ENCODE measurements at regions not wholly inside any gene's neighbourhood (a gene's known extent, or its start where the extent isn't known, plus 50 kb on each side); places are given as distances from the start of the nearest gene placed in this dataset.

DNA sequence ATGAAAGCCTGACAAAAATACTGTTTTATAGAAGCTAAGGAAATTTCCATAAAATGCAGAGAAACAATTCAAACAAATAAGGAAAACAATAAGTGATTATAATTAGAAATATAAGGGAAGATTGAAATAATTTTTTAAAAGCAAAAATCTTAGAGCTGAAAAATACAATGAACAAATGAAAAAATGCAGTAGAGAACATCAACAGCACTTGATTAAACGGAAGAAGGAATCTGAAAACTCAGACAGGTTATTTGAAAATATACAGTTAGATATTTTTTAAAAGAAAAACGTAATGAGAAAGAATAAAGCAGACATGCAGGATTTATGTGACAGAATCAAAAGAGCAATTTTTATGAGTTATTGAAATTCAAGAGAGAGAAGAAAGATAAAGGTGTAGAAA is 279.1 kb upstream of the MAGI2 start:
- ChIA-PET POLR2A (no interaction called here), CTCF (no interaction called here)
- no peak overlapping the region for H3K27ac Mint-ChIP-seq (ENCODE audit: unreplicated experiment)
- no peaks in the 10 kb centered on the region for H3K36me3 Mint-ChIP-seq (ENCODE audit: insufficient read depth, unreplicated experiment)
- H3K4me3 ChIP-seq (ENCODE audit: low read depth, low read length): no peak overlapping the region
- H3K4me3 Mint-ChIP-seq (ENCODE audit: unreplicated experiment): no peak overlapping the region
- no peaks in the 10 kb centered on the region for H3K27me3 Mint-ChIP-seq (ENCODE audit: insufficient read depth, unreplicated experiment)
- no peaks in the 10 kb centered on the region for H3K36me3 ChIP-seq (ENCODE audit: control insufficient read depth, insufficient read depth, low read length)
- intact Hi-C loops (cut with micrococcal nuclease; ENCODE audit: unreplicated experiment): no loop called here
- TF ChIP-seq, protein P1, sequence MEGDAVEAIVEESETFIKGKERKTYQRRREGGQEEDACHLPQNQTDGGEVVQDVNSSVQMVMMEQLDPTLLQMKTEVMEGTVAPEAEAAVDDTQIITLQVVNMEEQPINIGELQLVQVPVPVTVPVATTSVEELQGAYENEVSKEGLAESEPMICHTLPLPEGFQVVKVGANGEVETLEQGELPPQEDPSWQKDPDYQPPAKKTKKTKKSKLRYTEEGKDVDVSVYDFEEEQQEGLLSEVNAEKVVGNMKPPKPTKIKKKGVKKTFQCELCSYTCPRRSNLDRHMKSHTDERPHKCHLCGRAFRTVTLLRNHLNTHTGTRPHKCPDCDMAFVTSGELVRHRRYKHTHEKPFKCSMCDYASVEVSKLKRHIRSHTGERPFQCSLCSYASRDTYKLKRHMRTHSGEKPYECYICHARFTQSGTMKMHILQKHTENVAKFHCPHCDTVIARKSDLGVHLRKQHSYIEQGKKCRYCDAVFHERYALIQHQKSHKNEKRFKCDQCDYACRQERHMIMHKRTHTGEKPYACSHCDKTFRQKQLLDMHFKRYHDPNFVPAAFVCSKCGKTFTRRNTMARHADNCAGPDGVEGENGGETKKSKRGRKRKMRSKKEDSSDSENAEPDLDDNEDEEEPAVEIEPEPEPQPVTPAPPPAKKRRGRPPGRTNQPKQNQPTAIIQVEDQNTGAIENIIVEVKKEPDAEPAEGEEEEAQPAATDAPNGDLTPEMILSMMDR (IDR thresholded peaks at IDR 0.05; ENCODE audit: insufficient read depth in 1 of 2, low read depth in 1 of 2, low read length in 1 of 2, severe bottlenecking in 1 of 2, unreplicated experiment in 1 of 2): no peak
- H3K4me1 Mint-ChIP-seq (ENCODE audit: low read depth, unreplicated experiment): no peaks in the 10 kb centered on the region
- no peaks in the 10 kb centered on the region for H3K27me3 ChIP-seq (replicated peaks; ENCODE audit: control insufficient read depth, insufficient read depth, low read length)
- DNase-seq: no peak
- H3K9me3 Mint-ChIP-seq (ENCODE audit: unreplicated experiment): peaks cover 29% of the 10 kb centered on the region
- no peaks in the 10 kb centered on the region for H3K4me1 ChIP-seq
- H3K9me3 ChIP-seq: peaks cover 25% of the 10 kb centered on the region; the same call in 1 of the 2 replicates
- no TSS peak for BruUV-seq (replicated peaks)

DNA sequence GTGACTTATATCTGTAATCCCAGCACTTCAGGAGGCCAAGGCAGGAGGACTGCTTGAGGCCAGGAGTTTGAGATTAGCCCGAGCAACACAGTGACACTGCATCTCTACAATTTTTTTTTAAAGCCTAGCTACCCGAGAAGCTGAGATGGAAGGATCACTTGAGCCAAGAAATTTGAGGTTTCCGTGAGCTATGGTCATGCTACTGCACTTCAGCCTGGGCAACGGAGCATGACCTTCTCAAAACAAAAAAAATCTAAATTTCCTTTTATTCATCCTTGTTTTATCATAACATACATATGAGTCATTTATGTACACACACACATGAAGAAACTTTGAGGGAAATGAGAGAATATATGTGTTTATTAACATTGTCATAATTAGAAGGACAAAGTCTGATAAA is 277.5 kb upstream of the MAGI2 start:
- Mint-ChIP-seq H3K27ac (ENCODE audit: unreplicated experiment) (no peak overlapping the region), H3K36me3 (ENCODE audit: insufficient read depth, unreplicated experiment) (no peaks in the 10 kb centered on the region), H3K27me3 (ENCODE audit: insufficient read depth, unreplicated experiment) (no peaks in the 10 kb centered on the region), H3K9me3 (ENCODE audit: unreplicated experiment) (peaks cover 29% of the 10 kb centered on the region), H3K4me1 (ENCODE audit: low read depth, unreplicated experiment) (no peaks in the 10 kb centered on the region), H3K4me3 (ENCODE audit: unreplicated experiment) (no peak overlapping the region)
- Histone ChIP-seq H3K4me1 (no peaks in the 10 kb centered on the region), H3K4me3 (ENCODE audit: low read depth, low read length) (no peak overlapping the region), H3K27me3 (replicated peaks; ENCODE audit: control insufficient read depth, insufficient read depth, low read length) (no peaks in the 10 kb centered on the region), H3K36me3 (ENCODE audit: control insufficient read depth, insufficient read depth, low read length) (no peaks in the 10 kb centered on the region), H3K9me3 (peaks cover 25% of the 10 kb centered on the region; the same call in 1 of the 2 replicates)
- ChIA-PET CTCF (no interaction called here), POLR2A (no interaction called here)
- no TSS peak for BruUV-seq (replicated peaks)
- no peak for DNase-seq
- intact Hi-C loops (cut with micrococcal nuclease; ENCODE audit: unreplicated experiment): no loop called here
- TF ChIP-seq, protein P1 (IDR thresholded peaks at IDR 0.05; ENCODE audit: insufficient read depth in 1 of 2, low read depth in 1 of 2, low read length in 1 of 2, severe bottlenecking in 1 of 2, unreplicated experiment in 1 of 2): no peak

DNA sequence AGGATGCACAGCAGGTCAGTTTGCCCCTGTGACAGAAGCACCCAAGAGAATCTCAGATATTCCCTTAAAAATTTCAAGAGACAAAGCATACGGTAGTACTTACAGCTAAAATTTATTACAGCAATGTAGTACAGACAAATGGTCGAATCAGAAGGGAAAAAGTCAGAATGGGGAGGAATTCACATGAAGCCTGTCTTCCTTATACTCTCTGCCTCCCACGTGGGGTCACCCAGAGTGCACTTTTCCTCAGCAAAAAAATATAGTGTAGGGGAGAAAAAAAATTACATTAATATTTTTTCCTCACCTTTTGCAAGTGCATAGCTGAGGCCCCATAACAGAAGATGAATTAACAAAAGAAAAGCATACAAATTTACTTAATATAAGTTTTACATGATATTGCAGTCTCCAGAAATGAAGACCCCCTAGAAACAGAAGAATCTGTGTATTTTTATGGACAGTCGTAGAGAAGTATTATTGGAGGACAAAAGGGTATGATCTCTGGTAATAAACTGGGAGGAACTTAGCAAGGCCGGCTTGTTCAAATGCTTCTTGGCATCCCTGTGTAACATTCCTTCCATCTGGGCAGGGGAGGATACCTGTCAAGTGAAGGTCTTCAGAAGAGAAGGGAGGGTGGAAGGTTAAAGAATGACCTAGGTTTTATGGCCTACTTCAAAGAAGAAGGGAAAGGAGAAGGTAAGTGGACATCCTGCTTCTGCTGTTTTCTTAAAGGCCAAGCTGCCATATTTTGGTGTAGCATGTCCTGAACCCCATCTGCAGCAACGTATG is 270.6 kb upstream of the MAGI2 start:
- no peak overlapping the region for H3K4me3 Mint-ChIP-seq (ENCODE audit: unreplicated experiment)
- intact Hi-C loops (cut with micrococcal nuclease; ENCODE audit: unreplicated experiment): no loop called here
- no peaks in the 10 kb centered on the region for H3K27me3 ChIP-seq (replicated peaks; ENCODE audit: control insufficient read depth, insufficient read depth, low read length)
- peak; percentile 46 to 60 for DNase-seq
- no peak overlapping the region for H3K27ac Mint-ChIP-seq (ENCODE audit: unreplicated experiment)
- H3K36me3 Mint-ChIP-seq (ENCODE audit: insufficient read depth, unreplicated experiment): no peaks in the 10 kb centered on the region
- H3K4me3 ChIP-seq (ENCODE audit: low read depth, low read length): no peak overlapping the region
- H3K9me3 ChIP-seq: no peaks in the 10 kb centered on the region
- H3K27me3 Mint-ChIP-seq (ENCODE audit: insufficient read depth, unreplicated experiment): no peaks in the 10 kb centered on the region
- ChIA-PET POLR2A (no interaction called here), CTCF (no interaction called here)
- H3K4me1 Mint-ChIP-seq (ENCODE audit: low read depth, unreplicated experiment): peaks cover 18% of the 10 kb centered on the region
- no peaks in the 10 kb centered on the region for H3K36me3 ChIP-seq (ENCODE audit: control insufficient read depth, insufficient read depth, low read length)
- BruUV-seq (replicated peaks): no TSS peak
- peaks cover 9% of the 10 kb centered on the region for H3K9me3 Mint-ChIP-seq (ENCODE audit: unreplicated experiment)
- TF ChIP-seq, protein P1 (IDR thresholded peaks at IDR 0.05; ENCODE audit: insufficient read depth in 1 of 2, low read depth in 1 of 2, low read length in 1 of 2, severe bottlenecking in 1 of 2, unreplicated experiment in 1 of 2): no peak
- peaks cover 10% of the 10 kb centered on the region for H3K4me1 ChIP-seq
